DOHH2 (cell line): ENCODE measurements at regions not wholly inside any gene's neighbourhood (a gene's known extent, or its start where the extent isn't known, plus 50 kb on each side); places are given as distances from the start of the nearest gene placed in this dataset.
"Not testable (repeated sequence)": the region's sequence is repeated elsewhere in the genome, so short reads cannot be mapped to it uniquely, and the experiment has no call there.

ENCODE experiments used
- H3F3A ChIP-seq: fragments of 200-600 bp; sonication (generic), shearing (Covaris generic); 2 replicates; pipeline ENCODE4 v1.6.0; 2016; ENCODE audit warnings: antibody characterized with exemption, mild to moderate bottlenecking; ENCODE audit not compliant: control insufficient read depth, insufficient read depth
- H3K27ac ChIP-seq: fragments of 200-600 bp; sonication (generic); 2 replicates; pipeline ENCODE4 v1.5.1; 2014; ENCODE audit warnings: low read depth, mild to moderate bottlenecking, low read length, moderate library complexity
- H3K27me3 ChIP-seq: fragments of 200-600 bp; sonication (generic); 2 replicates; pipeline ENCODE4 v1.6.1; 2014; ENCODE audit warnings: mild to moderate bottlenecking, low read length, mixed read lengths; ENCODE audit not compliant: control insufficient read depth
- H3K36me3 ChIP-seq: fragments of 200-600 bp; sonication (generic); 2 replicates; pipeline ENCODE4 v1.6.1; 2014; ENCODE audit warnings: mild to moderate bottlenecking, low read length, moderate library complexity, mixed read lengths; ENCODE audit not compliant: control insufficient read depth
- H3K4me1 ChIP-seq: fragments of 200-600 bp; sonication (generic); 2 replicates; pipeline ENCODE4 v1.6.1; 2014; ENCODE audit warnings: mild to moderate bottlenecking, low read length, mixed read lengths; ENCODE audit not compliant: control insufficient read depth
- H3K4me2 ChIP-seq: fragments of 200-600 bp; sonication (generic); 2 replicates; pipeline ENCODE4 v1.6.0; 2014; ENCODE audit warnings: mild to moderate bottlenecking, low read length, moderate library complexity
- H3K4me3 ChIP-seq: fragments of 200-600 bp; sonication (generic); 2 replicates; pipeline ENCODE4 v1.5.1; 2014; ENCODE audit warnings: mild to moderate bottlenecking, low read length, mixed read lengths
- H3K79me2 ChIP-seq: fragments of 200-600 bp; sonication (generic); 2 replicates; pipeline ENCODE4 v1.6.1; 2014; ENCODE audit warnings: mild to moderate bottlenecking, low read length, mixed read lengths; ENCODE audit not compliant: control insufficient read depth
- H3K9me2 ChIP-seq: fragments of 200-600 bp; sonication (generic); replicated peaks from 2 replicates; pipeline ENCODE4 v1.6.1; 2014; ENCODE audit warnings: mild to moderate bottlenecking, low read length, mixed read lengths; ENCODE audit not compliant: control insufficient read depth
- H3K9me3 ChIP-seq: fragments of 200-600 bp; sonication (generic); 2 replicates; pipeline ENCODE4 v1.6.1; 2014; ENCODE audit warnings: antibody characterized with exemption, low read length, mixed read lengths; ENCODE audit not compliant: control insufficient read depth, insufficient read depth
- H4K20me1 ChIP-seq: fragments of 200-600 bp; sonication (generic); 2 replicates; pipeline ENCODE4 v1.6.0; 2014; ENCODE audit warnings: low read depth, mild to moderate bottlenecking, antibody characterized with exemption, low read length, moderate library complexity; ENCODE audit not compliant: control insufficient read depth, insufficient read depth
- CTCF ChIP-seq: fragments of 200-600 bp; sonication (generic); IDR thresholded peaks from one replicate; pipeline ENCODE4 v1.5.1; 2014; ENCODE audit warnings: antibody characterized with exemption, mild to moderate bottlenecking, low read depth, low read length; ENCODE audit not compliant: poor library complexity, severe bottlenecking
- EZH2phosphoT487 ChIP-seq: fragments of 200-600 bp; sonication (generic); IDR thresholded peaks from 2 replicates; pipeline ENCODE4 v1.6.1; 2017; ENCODE audit warnings: borderline replicate concordance, mild to moderate bottlenecking, antibody characterized with exemption, low read length, moderate library complexity, mixed read lengths

DNA sequence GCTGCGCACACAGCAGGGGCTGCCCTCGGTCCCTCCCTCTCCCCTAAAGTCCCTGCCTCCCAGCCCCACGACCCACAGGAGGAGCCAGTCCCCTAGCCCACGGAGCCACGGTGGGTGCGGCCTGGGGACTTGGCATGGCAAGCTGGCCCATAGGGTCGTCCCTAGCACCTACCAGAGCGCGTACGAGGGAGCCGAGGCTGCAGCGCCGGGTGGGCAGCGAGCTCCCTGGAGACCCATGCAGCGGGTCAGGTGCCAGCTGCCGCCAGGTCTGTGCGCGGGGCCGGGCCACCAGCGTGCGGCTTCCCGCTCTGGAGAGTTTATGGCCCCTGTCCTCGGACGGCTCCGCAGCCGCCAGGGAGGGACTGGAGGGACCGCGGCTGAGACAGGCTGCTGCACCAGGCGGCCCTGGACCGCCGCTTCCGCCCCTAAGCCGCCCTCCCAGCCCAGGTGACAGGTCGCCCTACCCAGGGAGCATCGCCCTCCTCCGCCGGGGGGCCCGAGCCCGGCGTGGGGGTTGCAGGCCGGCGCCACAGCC is 273.6 kb downstream of the CCDC74A start:
- no peaks in the 10 kb centered on the region for H3K9me2 ChIP-seq
- no peaks in the 10 kb centered on the region for H3K27me3 ChIP-seq
- peaks cover 4% of the 10 kb centered on the region; the same call in 1 of the 2 replicates for H3K4me1 ChIP-seq
- H3K9me3 ChIP-seq = no peaks in the 10 kb centered on the region
- H3K79me2 ChIP-seq = no peaks in the 10 kb centered on the region
- H4K20me1 ChIP-seq = no peaks in the 10 kb centered on the region
- TF ChIP-seq CTCF (no peak), EZH2phosphoT487 (no peak)
- no peaks in the 10 kb centered on the region for H3K36me3 ChIP-seq
- H3F3A ChIP-seq = no peaks in the 10 kb centered on the region
- H3K4me2 ChIP-seq = peak overlapping the region; percentile 61
- H3K4me3 ChIP-seq = peak overlapping the region; percentile 59
- H3K27ac ChIP-seq = no peak overlapping the region

GRCh38 chr2:131801745-131802350 is 274.2 kb downstream of the CCDC74A start:
- H3K9me3 ChIP-seq, H3K27me3 ChIP-seq, H3K9me2 ChIP-seq, H4K20me1 ChIP-seq, H3K79me2 ChIP-seq, H3K36me3 ChIP-seq, H3K4me1 ChIP-seq, H3K27ac ChIP-seq, H3F3A ChIP-seq: not testable (repeated sequence)
- peak; percentile 66 for TF ChIP-seq CTCF
- peak overlapping the region; percentile 61 for H3K4me2 ChIP-seq
- peak overlapping the region; percentile 59 for H3K4me3 ChIP-seq

GRCh38 chr2:131802351-131802836 is 274.7 kb downstream of the CCDC74A start:
- H4K20me1 ChIP-seq, H3K4me1 ChIP-seq, H3K27ac ChIP-seq, H3F3A ChIP-seq, H3K36me3 ChIP-seq, H3K9me3 ChIP-seq, H3K9me2 ChIP-seq, H3K27me3 ChIP-seq, H3K79me2 ChIP-seq: not testable (repeated sequence)
- Histone ChIP-seq H3K4me3 (peak overlapping the region; percentile 59), H3K4me2 (peak overlapping the region; percentile 61)

- not testable (repeated sequence) for H3K27ac ChIP-seq, H3F3A ChIP-seq, H3K4me1 ChIP-seq, H3K79me2 ChIP-seq, H3K4me2 ChIP-seq, H3K27me3 ChIP-seq, H3K36me3 ChIP-seq, H4K20me1 ChIP-seq, H3K4me3 ChIP-seq, H3K9me3 ChIP-seq, H3K9me2 ChIP-seq
Measured at GRCh38 chr2:131803237-131803636, 275.5 kb downstream of the CCDC74A start.

DNA sequence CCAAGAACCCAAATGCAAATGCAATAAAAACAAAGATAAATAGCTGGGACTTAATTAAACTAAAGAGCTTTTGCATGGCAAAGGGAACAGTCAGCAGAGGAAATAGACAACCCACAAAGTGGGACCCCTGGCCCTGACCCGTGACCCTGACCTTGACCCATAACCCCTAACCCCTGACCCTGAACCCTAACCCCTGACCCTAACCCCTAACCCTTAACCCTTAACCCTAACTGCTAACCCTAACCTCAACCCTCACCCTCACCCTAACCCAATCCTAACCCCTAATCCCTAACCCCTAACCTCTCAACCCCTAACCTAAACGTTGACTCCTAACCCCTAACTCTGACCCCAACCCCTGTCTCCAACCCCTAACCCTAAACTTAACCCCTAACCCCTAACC is 284.9 kb downstream of the CCDC74A start:
- not testable (repeated sequence) for H4K20me1 ChIP-seq, H3K9me3 ChIP-seq, H3K9me2 ChIP-seq, H3K79me2 ChIP-seq, H3K36me3 ChIP-seq, H3K4me2 ChIP-seq, H3K27ac ChIP-seq, H3K27me3 ChIP-seq, H3K4me1 ChIP-seq, H3F3A ChIP-seq, H3K4me3 ChIP-seq

DNA sequence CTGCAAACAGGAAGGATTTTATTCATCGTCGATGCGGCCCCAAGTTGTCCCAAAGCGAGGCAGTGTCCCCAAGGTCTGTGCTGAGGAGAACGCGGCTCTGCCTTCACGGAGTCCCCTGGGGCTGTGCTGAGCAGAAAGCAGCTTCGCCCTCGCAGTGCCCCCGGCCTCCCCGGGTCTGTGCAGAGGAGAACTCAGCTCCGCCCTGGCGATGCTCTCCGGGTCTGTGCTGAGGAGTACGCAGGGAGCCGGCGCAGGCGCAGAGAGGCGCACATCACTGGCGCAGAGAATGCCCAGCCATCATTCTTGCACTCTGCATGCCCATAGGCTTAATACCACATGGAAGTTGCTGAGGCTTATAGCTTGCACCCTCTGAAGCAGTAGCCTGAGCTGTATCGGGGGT is 285.7 kb downstream of the CCDC74A start:
- not testable (repeated sequence) for H3K4me3 ChIP-seq, H3K27me3 ChIP-seq, H3K79me2 ChIP-seq, H3K9me3 ChIP-seq, H3K36me3 ChIP-seq, H4K20me1 ChIP-seq, H3F3A ChIP-seq, H3K9me2 ChIP-seq, H3K27ac ChIP-seq, H3K4me1 ChIP-seq, H3K4me2 ChIP-seq
